ENCODE measurements at regions not wholly inside any gene's neighbourhood (a gene's known extent, or its start where the extent isn't known, plus 50 kb on each side); places are given as distances from the start of the nearest gene placed in this dataset.

DNA sequence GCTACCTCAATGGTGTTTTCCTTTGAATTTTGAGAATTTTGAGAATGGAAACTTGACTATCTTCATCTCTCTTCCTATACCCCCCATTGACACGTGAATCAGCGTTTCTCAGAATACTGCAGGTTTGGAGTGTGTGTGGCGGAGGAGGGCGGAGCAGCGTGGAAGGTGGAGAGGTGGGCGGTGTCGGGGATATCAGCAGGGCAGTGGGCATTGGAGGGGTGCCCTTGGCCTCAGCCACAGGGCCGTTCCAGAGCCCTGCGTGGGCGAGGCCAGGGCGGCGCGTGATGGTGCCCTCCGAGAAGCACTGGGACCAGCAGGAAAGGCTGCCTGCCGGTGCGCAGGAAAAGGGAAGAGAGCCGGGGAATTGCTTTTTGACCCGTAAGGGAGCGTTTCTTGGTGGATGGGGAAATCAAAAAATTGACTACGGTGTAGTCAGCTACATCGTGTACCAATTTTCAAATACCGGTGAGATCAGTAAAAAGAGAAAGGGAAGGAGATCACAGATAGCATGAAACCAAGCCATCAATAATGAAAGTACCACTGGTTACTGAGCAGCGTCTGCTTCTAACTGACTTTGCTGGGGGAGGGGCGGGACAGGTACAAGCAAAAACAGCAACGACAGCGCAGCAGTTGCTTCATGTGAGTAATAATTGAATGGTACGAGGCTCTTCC is 82.7 kb upstream of the DUSP22 start:
- DNase-seq (ENCODE audit: low read depth in 2 of 2) = peak; percentile 64 to 76

DNA sequence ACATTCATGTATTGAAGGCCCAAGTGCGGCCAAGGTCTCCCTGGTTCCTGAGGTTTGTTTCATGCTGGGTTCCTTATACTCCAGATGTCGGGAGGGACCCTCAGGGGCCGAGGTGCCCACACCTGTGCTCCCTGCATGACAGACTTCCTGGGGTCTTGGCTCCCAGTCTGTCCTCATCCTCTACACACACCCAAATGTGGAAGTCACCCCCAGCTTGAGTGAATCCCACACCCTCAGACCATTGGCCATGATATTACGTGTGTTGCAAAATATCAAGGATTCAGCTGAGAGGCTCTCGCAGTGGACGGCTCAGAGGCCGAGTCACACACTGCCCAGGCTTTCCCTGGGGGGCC is 82.2 kb upstream of the DUSP22 start:
- no peak for DNase-seq (ENCODE audit: low read depth in 2 of 2)

- no peak for DNase-seq (ENCODE audit: low read depth in 2 of 2)
These were observed 81.4 kb upstream of the DUSP22 start for GRCh38 chr6:210778-211374.

GRCh38 chr6:211871-212497 is 80.3 kb upstream of the DUSP22 start:
- DNase-seq (ENCODE audit: low read depth in 2 of 2) = no peak

- no peak for DNase-seq (ENCODE audit: low read depth in 2 of 2)
These were observed 79.0 kb upstream of the DUSP22 start for GRCh38 chr6:213284-213683.

DNA sequence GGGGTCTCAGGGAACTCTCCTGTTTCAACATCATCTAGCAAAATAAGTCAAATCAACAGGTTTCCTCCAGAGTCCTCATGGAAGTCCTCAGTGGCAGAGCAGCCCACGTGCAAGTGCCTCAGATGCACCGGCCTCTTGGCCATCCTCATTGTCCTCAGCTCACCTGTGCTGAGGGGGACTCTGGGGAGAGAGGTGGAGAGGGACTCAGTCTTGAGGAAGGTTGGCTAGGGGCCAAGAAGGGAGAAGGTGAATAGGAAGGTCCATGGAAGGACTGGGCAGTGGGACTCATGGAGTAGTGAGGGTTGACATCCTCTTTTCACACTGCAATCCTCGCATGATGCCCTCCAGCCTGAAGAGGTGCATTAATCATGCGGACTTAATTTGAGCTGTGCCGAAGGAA is 77.9 kb upstream of the DUSP22 start:
- no peak for DNase-seq (ENCODE audit: low read depth in 2 of 2)

DNA sequence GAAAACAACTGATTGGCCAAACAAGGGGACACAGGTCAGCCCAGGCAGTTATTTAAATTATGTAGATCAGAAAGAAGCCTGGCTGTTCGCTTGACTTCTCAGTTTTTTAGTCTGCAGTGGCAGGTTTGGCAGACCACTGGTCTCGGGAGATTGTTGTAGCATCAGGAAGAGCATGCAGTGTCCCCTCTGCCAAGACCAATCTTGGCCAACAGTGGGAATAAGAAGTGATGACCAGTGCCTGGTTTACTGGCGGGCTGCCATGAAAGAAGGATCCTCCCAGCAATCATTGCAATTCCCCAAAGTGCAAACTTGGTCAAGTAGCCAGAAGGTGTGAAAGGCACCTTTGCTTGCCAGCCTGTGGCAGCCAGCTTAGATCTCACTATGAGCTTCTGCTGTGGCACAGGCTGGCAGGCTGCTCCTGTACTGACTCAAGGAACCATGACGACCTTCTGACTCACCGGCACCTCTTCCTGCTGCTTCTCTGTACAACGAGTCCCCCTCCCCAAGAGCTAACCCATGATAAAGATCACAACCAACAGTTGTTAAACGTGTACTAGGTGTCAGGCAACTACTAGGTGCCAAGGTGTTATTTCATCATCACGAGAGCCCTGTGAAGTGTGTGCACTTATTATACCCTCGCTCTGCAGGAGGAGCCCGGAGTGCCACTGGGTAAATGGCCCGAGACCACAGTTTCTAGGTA is 76.8 kb upstream of the DUSP22 start:
- peak; percentile 78 to 81 for DNase-seq (ENCODE audit: low read depth in 2 of 2)

DNA sequence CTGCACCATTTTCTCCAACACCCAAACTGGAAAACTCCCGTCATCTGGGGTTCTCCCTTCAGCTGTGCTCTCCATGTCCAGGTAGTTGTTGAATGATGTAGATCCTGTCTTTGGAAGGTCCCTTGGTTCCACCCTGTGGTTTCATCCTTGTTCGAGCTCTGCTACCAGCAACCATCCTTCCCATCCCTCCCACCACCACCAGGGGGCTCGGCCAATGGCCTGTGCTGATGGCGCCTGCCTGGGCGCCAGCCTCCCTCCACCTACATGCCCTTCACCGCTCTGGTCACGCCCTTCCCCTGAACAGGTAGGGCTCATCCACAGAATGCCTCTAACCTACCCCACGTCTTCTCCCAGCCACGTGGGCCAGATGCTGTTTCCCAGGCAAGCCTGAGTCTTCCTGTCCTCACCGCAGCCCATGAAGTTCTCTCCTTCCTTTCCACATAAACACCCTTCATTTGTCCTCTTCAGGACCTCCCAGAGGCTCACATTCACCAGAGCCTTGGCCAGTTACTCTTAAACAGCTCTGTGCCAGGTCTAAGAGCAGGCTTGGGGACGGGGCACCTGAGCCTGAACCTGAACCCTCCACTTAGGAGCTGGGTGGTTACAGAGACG is 75.1 kb upstream of the DUSP22 start:
- no peak for DNase-seq (ENCODE audit: low read depth in 2 of 2)

DNA sequence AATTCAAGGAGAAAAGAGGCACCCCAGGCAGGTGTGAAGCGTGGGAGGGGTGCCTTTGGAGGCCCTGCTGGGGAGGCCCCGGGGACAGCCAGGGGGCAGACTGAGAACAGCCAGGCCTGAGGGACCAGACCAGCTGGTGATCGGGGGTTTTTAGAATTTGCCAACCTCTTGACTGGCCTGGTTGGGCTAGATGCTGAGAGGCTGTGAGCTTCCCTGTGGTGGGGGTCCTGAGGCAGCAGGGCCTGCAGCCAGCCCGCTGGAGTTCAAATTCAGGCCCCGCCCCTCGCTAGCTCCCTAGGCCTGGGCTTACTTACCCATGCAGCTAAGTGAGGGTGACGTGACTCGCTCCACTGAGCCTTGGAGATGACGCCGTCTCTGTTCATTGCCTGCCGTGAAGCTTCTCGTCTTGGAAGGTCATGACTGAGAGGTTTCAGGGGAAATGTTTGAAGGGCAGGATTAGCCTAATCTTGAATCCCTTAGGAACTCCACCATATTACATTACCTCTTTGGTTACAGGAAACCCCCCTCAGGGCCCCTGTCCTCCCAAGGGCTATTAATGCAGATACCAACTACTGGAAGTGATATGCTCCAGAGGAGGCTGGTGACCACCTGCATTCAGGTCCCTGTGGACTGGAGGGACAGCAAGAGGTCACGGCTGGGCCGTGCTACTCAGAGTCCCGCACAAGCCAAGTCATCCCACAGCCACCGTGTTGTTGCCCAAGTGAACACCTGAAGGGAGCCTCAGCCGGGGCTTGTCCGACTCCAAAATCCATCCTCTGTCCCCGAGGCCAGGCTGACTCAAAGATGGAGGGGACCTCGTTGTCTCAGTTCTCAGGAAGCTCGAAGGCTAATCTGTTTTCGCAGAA is 73.9 kb upstream of the DUSP22 start:
- DNase-seq (ENCODE audit: low read depth in 2 of 2) = no peak

DNA sequence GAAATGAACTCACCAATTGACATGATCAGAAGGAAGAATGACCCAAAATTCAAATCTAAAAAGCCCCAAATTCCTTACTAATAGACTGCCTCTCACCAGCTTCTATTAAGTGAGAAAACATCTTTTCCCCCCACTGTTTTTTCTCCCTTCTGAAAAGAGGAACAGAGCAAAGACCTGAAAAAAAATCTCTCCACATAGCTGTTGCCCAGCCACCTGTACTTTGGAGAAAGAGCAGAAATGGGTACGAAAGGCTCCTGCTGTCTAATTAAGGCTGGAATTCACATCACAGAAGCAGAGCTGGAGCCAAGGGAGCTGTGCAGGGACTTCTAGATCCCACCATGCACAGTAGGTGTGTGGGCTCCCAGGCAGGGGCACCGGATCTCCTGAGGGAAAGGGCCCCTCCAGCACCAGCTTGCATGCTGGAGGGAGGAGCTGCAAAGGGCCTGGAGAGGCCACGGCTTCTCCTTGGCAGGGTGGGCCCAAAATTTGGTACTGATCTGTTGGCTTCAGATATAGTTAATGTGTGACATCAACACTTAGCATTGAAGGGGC is 73.2 kb upstream of the DUSP22 start:
- no peak for DNase-seq (ENCODE audit: low read depth in 2 of 2)

DNA sequence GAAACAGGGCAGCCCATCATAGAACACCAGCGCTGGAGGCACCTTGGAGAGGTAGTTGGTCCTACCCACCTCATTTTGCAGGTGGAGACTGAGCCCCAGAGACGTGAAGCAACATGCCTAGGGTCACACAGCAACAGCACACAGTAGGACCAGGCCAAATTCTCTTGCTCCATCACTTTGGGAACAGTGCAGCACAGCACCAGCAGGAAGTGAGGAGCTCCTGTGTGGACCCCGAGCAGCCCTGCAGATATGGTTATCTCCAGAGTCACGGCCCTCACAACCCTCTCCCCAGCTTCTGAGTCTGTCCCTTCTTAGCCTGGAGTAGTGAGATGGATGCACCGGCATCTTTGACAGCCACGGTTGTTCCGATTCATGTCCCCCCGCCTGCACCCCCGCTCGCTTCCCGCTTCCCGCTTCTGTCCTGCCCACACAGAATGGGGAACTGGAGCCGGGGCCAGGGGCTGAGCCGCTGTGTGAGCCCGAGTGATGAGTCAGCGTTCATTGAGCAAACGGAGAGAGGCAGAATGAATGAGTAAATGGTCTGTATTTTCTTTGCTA is 72.6 kb upstream of the DUSP22 start:
- DNase-seq (ENCODE audit: low read depth in 2 of 2) = no peak

GRCh38 chr6:220312-220711 is 72.0 kb upstream of the DUSP22 start:
- DNase-seq (ENCODE audit: low read depth in 2 of 2) = no peak

DNA sequence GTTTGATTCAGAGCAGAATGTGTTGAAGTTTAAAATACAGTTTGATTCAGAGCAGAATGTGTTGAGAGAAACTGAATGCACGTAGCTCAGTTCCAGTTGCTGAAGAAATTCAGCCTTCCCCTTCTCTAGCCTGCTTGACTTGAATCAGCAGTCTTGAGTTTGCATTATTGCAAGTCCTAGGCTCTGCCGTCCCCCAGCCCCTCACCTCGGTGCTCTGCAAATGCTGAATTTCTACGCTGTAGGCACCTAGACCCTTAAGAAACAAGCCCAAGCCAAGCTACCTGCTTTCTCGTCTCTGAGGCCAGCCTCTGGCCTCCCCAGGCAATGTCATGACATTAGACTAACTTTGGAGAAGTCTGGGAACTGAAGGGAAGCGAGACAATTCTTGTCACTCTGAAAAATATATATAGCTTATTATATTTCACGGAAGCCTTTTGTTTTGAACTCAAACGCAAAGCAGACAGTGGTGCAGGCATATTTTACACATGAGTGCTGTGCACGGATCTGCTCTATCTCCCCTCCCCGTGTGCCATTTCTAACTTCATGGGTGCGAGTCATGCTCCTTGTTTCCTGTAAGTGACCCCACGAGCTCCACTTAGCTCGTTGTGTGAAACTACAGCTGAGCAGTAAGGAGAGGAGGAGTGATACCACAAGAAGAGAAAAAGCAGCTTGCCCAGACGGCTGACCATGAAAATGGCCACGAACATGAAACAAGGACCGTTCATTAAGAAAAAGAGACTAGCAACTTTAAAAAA is 71.4 kb upstream of the DUSP22 start:
- DNase-seq (ENCODE audit: low read depth in 2 of 2) = no peak

GRCh38 chr6:221531-222349 is 70.5 kb upstream of the DUSP22 start:
- DNase-seq (ENCODE audit: low read depth in 2 of 2) = no peak

GRCh38 chr6:222468-222867 is 69.8 kb upstream of the DUSP22 start:
- no peak for DNase-seq (ENCODE audit: low read depth in 2 of 2)

DNA sequence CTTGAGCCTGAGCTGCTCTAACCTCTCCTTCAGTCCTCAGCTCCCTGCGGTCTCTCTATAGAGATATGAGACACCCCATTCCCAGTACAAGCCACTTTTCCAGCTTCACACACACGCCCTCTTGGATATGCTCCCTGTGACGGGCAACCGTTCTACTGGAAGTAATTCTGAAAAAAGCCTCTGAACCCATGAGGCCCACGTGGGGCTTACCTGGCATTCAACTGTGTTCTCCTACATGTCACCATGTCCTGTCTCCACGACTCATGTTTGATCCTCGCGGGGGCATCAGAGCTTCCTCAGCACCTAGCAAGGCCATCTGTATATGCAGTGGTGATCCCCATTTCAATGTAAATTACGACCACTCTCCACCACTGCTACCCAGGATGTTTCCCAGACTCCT is 69.2 kb upstream of the DUSP22 start:
- DNase-seq (ENCODE audit: low read depth in 2 of 2) = no peak

DNA sequence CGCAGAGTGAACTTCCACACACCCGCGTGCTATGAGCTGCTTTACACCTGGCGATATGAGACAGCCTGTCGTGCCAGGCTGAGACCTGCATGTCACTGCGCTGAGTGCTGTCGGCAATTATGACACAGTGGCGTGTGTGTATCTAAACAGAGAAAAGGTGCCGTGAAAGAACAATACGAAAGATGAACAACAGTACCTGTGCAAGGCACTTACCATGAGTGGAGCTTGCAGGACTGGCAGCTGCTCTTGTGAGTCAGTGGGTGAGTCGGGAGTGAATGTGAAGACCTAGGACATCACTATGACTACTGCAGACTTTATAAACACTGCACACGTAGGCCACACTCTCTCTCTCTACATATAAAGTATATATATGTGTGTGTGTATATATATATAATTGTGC is 68.5 kb upstream of the DUSP22 start:
- peak in 1 of 2 donors; percentile 53 for DNase-seq (ENCODE audit: low read depth in 2 of 2)

DNA sequence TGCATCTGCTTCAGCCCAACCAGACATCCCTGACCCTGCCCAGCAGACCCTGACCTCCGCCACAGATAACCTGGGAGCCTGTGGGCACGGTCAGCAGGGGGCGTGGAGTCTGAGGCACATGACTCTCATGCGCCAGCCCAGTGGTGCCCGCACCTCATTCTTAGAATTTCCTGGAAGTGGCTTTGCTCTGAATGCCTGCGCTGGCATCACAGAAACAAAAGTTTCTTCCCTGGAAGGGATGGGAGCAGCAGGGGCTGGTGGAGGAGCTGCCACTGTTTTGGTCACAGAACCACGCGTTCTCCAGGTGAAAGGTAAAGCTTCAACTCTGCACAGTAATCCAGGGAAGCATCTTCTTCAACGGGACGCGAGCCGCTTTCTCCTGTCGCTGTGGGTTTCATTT is 67.9 kb upstream of the DUSP22 start:
- no peak for DNase-seq (ENCODE audit: low read depth in 2 of 2)

GRCh38 chr6:225121-225721 is 67.1 kb upstream of the DUSP22 start:
- peak; percentile 74 to 76 for DNase-seq (ENCODE audit: low read depth in 2 of 2)

Data from stimulated activated CD4-positive, alpha-beta T cell treated with anti-CD3 and anti-CD28 coated beads, Interleukin-15, amount 100 ng/mL, for 48 hours (primary cell).